H9 (cell line): ENCODE measurements at regions not wholly inside any gene's neighbourhood (a gene's known extent, or its start where the extent isn't known, plus 50 kb on each side); places are given as distances from the start of the nearest gene placed in this dataset.

Experiments
- DNase-seq: peaks from one replicate; pipeline ENCODE4 v3.0.0-alpha.2; 2017
- H2AFZ ChIP-seq: one replicate; pipeline ENCODE4 v1.6.1; 2013; ENCODE audit warnings: mild to moderate bottlenecking, low read length, control low read depth, moderate library complexity
- H2AK5ac ChIP-seq: 2 replicates; pipeline ENCODE4 v1.6.1; 2013; ENCODE audit warnings: low read length, control low read depth, mixed read lengths; ENCODE audit not compliant: insufficient read length
- H2BK120ac ChIP-seq: one replicate; pipeline ENCODE4 v1.6.1; 2013; ENCODE audit warnings: low read depth, mild to moderate bottlenecking, low read length, control low read depth, inconsistent platforms; ENCODE audit not compliant: poor library complexity, severe bottlenecking
- H2BK12ac ChIP-seq: 2 replicates; pipeline ENCODE4 v1.6.1; 2013; ENCODE audit warnings: low read length, control low read depth, mixed read lengths, low read depth; ENCODE audit not compliant: insufficient read length
- H2BK15ac ChIP-seq: 2 replicates; pipeline ENCODE4 v1.6.1; 2013; ENCODE audit warnings: low read depth, low read length, control low read depth
- H2BK20ac ChIP-seq: one replicate; pipeline ENCODE4 v1.6.1; 2013; ENCODE audit warnings: low read depth, mild to moderate bottlenecking, low read length, control low read depth, inconsistent platforms; ENCODE audit not compliant: poor library complexity, severe bottlenecking
- H2BK5ac ChIP-seq: 2 replicates; pipeline ENCODE4 v1.6.1; 2013; ENCODE audit warnings: low read length, control low read depth, mixed read lengths; ENCODE audit not compliant: insufficient read length
- H3K14ac ChIP-seq: 2 replicates; pipeline ENCODE4 v1.6.1; 2013; ENCODE audit warnings: low read length, control low read depth; ENCODE audit not compliant: insufficient read depth
- H3K18ac ChIP-seq: 2 replicates; pipeline ENCODE4 v1.6.1; 2013; ENCODE audit warnings: low read depth, mild to moderate bottlenecking, mixed read lengths, low read length, control low read depth; ENCODE audit not compliant: insufficient read length
- H3K23ac ChIP-seq: 2 replicates; pipeline ENCODE4 v1.6.1; 2013; ENCODE audit warnings: low read length, control low read depth, mixed read lengths, low read depth; ENCODE audit not compliant: insufficient read length
- H3K23me2 ChIP-seq: 2 replicates; pipeline ENCODE4 v1.6.1; 2013; ENCODE audit warnings: low read depth, mild to moderate bottlenecking, mixed read lengths, low read length, control low read depth; ENCODE audit not compliant: insufficient read length, poor library complexity, severe bottlenecking
- H3K27ac ChIP-seq: 2 replicates; pipeline ENCODE4 v1.5.1; 2013; ENCODE audit warnings: low read length, control low read depth, mixed read lengths, low read depth; ENCODE audit not compliant: insufficient read length
- H3K27me3 ChIP-seq: 2 replicates; pipeline ENCODE4 v1.6.1; 2013; ENCODE audit warnings: low read length, control low read depth, inconsistent platforms; ENCODE audit not compliant: insufficient read depth
- H3K4ac ChIP-seq: 2 replicates; pipeline ENCODE4 v1.6.1; 2013; ENCODE audit warnings: low read depth, mild to moderate bottlenecking, control low read depth, inconsistent platforms, low read length, moderate library complexity
- H3K4me1 ChIP-seq: 2 replicates; pipeline ENCODE4 v1.6.1; 2013; ENCODE audit warnings: low read length, control low read depth, inconsistent platforms; ENCODE audit not compliant: insufficient read depth
- H3K4me2 ChIP-seq: 2 replicates; pipeline ENCODE4 v1.6.1; 2013; ENCODE audit warnings: low read length, control low read depth, mixed read lengths; ENCODE audit not compliant: insufficient read length, insufficient read depth
- H3K56ac ChIP-seq: 2 replicates; pipeline ENCODE4 v1.6.1; 2013; ENCODE audit warnings: low read depth, mild to moderate bottlenecking, mixed read lengths, low read length, control low read depth; ENCODE audit not compliant: insufficient read length
- H3K79me1 ChIP-seq: 2 replicates; pipeline ENCODE4 v1.6.1; 2013; ENCODE audit warnings: low read depth, mild to moderate bottlenecking, moderate library complexity, low read length, control low read depth, inconsistent platforms; ENCODE audit not compliant: insufficient read depth, poor library complexity, severe bottlenecking
- H3K79me2 ChIP-seq: 2 replicates; pipeline ENCODE4 v1.6.1; 2013; ENCODE audit warnings: low read length, control low read depth, inconsistent platforms; ENCODE audit not compliant: insufficient read depth
- H3K9ac ChIP-seq: 2 replicates; pipeline ENCODE4 v1.6.1; 2013; ENCODE audit warnings: low read length, control low read depth, mixed read lengths; ENCODE audit not compliant: insufficient read length; ENCODE audit errors: extremely low read depth
- H3K9me3 ChIP-seq: one replicate; pipeline ENCODE4 v1.6.1; 2013; ENCODE audit warnings: low read depth, low read length, inconsistent platforms; ENCODE audit not compliant: control insufficient read depth
- H3T11ph ChIP-seq: one replicate; pipeline ENCODE4 v1.6.1; 2013; ENCODE audit warnings: mild to moderate bottlenecking, low read length, control low read depth, inconsistent platforms
- H4K20me1 ChIP-seq: one replicate; pipeline ENCODE4 v1.6.1; 2013; ENCODE audit not compliant: control insufficient read depth, insufficient read length, insufficient read depth
- H4K5ac ChIP-seq: 2 replicates; pipeline ENCODE4 v1.6.1; 2013; ENCODE audit warnings: low read depth, mild to moderate bottlenecking, mixed read lengths, low read length, control low read depth; ENCODE audit not compliant: insufficient read length
- H4K8ac ChIP-seq: replicated peaks from 2 replicates; pipeline ENCODE4 v1.6.1; 2013; ENCODE audit warnings: low read length, control low read depth, mixed read lengths, low read depth; ENCODE audit not compliant: insufficient read length
- H4K91ac ChIP-seq: 2 replicates; pipeline ENCODE4 v1.6.1; 2013; ENCODE audit warnings: low read depth, mild to moderate bottlenecking, moderate library complexity, mixed read lengths, low read length, control low read depth; ENCODE audit not compliant: insufficient read length
- H3K27ac Mint-ChIP-seq, 3 experiments: 2 replicates in 2 of 3; 3 replicates in 1 of 3; pipeline ENCODE4 v1.8.0; 2020 to 2021; ENCODE audit warnings: mixed read lengths in 3 of 3, mild to moderate bottlenecking in 1 of 3, moderate library complexity in 1 of 3
- H3K27me3 Mint-ChIP-seq: 2 replicates; pipeline ENCODE4 v1.8.0; 2021; ENCODE audit warnings: low read depth, mild to moderate bottlenecking, moderate library complexity, mixed read lengths
- H3K36me3 Mint-ChIP-seq, 3 experiments: 2 replicates in 2 of 3; 3 replicates in 1 of 3; pipeline ENCODE4 v1.8.0; 2020 to 2021; ENCODE audit warnings: low read depth in 3 of 3, mixed read lengths in 3 of 3; ENCODE audit not compliant: insufficient read depth in 1 of 3
- H3K4me1 Mint-ChIP-seq, 2 experiments: 2 replicates each; pipeline ENCODE4 v1.8.0; 2020; ENCODE audit warnings: mixed read lengths in 2 of 2
- H3K4me3 Mint-ChIP-seq, 2 experiments: 2 replicates in 1 of 2; 3 replicates in 1 of 2; pipeline ENCODE4 v1.8.0; 2020 to 2021; ENCODE audit warnings: mild to moderate bottlenecking in 2 of 2, mixed read lengths in 2 of 2, moderate library complexity in 1 of 2
- H3K9me3 Mint-ChIP-seq, 2 experiments: 2 replicates in 1 of 2; 3 replicates in 1 of 2; pipeline ENCODE4 v1.8.0; 2020; ENCODE audit warnings: mild to moderate bottlenecking in 2 of 2, mixed read lengths in 2 of 2, moderate library complexity in 1 of 2
- CTCF ChIP-seq: fragments of 200-600 bp; sonication (generic); conservative IDR thresholded peaks from 3 replicates; pipeline ENCODE4 v1.8.0; 2021; ENCODE audit warnings: antibody characterized with exemption, mild to moderate bottlenecking
- WGBS: extraction: QIAGEN DNeasy Blood & Tissue Kit; methylation state at CpG from one replicate; pipeline ENCODE4 v1.1.7; 2013; ENCODE audit warnings: missing lambda C conversion rate, low lambda C conversion rate, mixed read lengths; ENCODE audit not compliant: insufficient read length; ENCODE audit errors: extremely low coverage; 5-methylcytosine and 5-hydroxymethylcytosine counted together

- WGBS: no CpG with 5 or more reads among the region's 4 CpGs
- Mint-ChIP-seq H3K4me3 (no peak overlapping the region), H3K9me3 (no peaks in the 10 kb centered on the region), H3K4me1 (peaks cover 34 to 35% of the 10 kb centered on the region in 2 experiments), H3K27ac (no peak overlapping the region), H3K27me3 (no peaks in the 10 kb centered on the region), H3K36me3 (no peaks in the 10 kb centered on the region; a peak in 1 of 7 replicates)
- H2AK5ac ChIP-seq: no peak overlapping the region
- no peaks in the 10 kb centered on the region for H4K20me1 ChIP-seq
- H3T11ph ChIP-seq: no peak overlapping the region
- no peak for DNase-seq
- no peak overlapping the region for H3K27ac ChIP-seq
- H3K79me1 ChIP-seq: no peaks in the 10 kb centered on the region
- H2BK12ac ChIP-seq: no peak overlapping the region
- no peak overlapping the region for H3K18ac ChIP-seq
- no peak overlapping the region for H3K4ac ChIP-seq
- no peak overlapping the region for H2BK20ac ChIP-seq
- no peak overlapping the region for H4K5ac ChIP-seq
- H3K23me2 ChIP-seq: no peaks in the 10 kb centered on the region
- no peak overlapping the region for H4K8ac ChIP-seq
- H3K23ac ChIP-seq: no peak overlapping the region
- no peak for TF ChIP-seq CTCF
- no peak overlapping the region for H4K91ac ChIP-seq
- H3K9ac ChIP-seq: no peak overlapping the region
- H3K4me2 ChIP-seq: no peak overlapping the region
- no peak overlapping the region for H2BK120ac ChIP-seq
- H2AFZ ChIP-seq: no peak overlapping the region
- H2BK5ac ChIP-seq: no peak overlapping the region
- no peaks in the 10 kb centered on the region for H3K79me2 ChIP-seq
- H3K9me3 ChIP-seq: no peaks in the 10 kb centered on the region
- H3K27me3 ChIP-seq: no peaks in the 10 kb centered on the region
- no peak overlapping the region for H3K14ac ChIP-seq
- no peak overlapping the region for H2BK15ac ChIP-seq
- H3K4me1 ChIP-seq: peaks cover 9% of the 10 kb centered on the region; the same call in 1 of the 2 replicates
- H3K56ac ChIP-seq: no peak overlapping the region
Measured at GRCh38 chr16:6249863-6250262, 1082.8 kb upstream of the RBFOX1 start.
